Smooth muscle cell of the brain vasculature (primary cell): ENCODE measurements at regions not wholly inside any gene's neighbourhood (a gene's known extent, or its start where the extent isn't known, plus 50 kb on each side); places are given as distances from the start of the nearest gene placed in this dataset.
"Not testable (repeated sequence)": the region's sequence is repeated elsewhere in the genome, so short reads cannot be mapped to it uniquely, and the experiment has no call there.

Experiments used
- DNase-seq: peaks from one replicate; pipeline ENCODE4 v3.0.0-alpha.2; 2012; ENCODE audit warnings: low read depth, low spot score

GRCh38 chr9:129435988-129436717 is 184.7 kb downstream of the C9orf50 start:
- no peak for DNase-seq

GRCh38 chr9:129435291-129435690 is 185.6 kb downstream of the C9orf50 start:
- DNase-seq, result no peak

- DNase-seq, result no peak
Measured at GRCh38 chr9:129434187-129434586, 186.7 kb downstream of the C9orf50 start.

GRCh38 chr9:129432297-129433154 is 188.4 kb downstream of the C9orf50 start:
- no peak for DNase-seq

GRCh38 chr9:129430940-129431643 is 189.8 kb downstream of the C9orf50 start:
- DNase-seq, result no peak

- no peak for DNase-seq
Measured at GRCh38 chr9:129428864-129429577, 191.9 kb downstream of the C9orf50 start.

- no peak for DNase-seq
Measured at GRCh38 chr9:129427149-129427548, 193.8 kb downstream of the C9orf50 start.

- DNase-seq, result not testable (repeated sequence)
Measured at GRCh38 chr9:129423755-129424154, 197.1 kb downstream of the C9orf50 start.

- no peak for DNase-seq
Measured at GRCh38 chr9:129423216-129423615, 197.7 kb downstream of the C9orf50 start.

- no peak for DNase-seq
Measured at GRCh38 chr9:129422843-129423192, 198.1 kb downstream of the C9orf50 start.

GRCh38 chr9:129422032-129422842 is 198.7 kb downstream of the C9orf50 start:
- DNase-seq, result no peak

- DNase-seq, result no peak
Measured at GRCh38 chr9:129421371-129421770, 199.5 kb downstream of the C9orf50 start.

- no peak for DNase-seq
Measured at GRCh38 chr9:129420721-129421120, 200.2 kb downstream of the C9orf50 start.

GRCh38 chr9:129419382-129419899 is 201.5 kb downstream of the C9orf50 start:
- no peak for DNase-seq

- no peak for DNase-seq
Measured at GRCh38 chr9:129418451-129418850, 202.4 kb downstream of the C9orf50 start.

- no peak for DNase-seq
Measured at GRCh38 chr9:129416821-129417539, 203.9 kb downstream of the C9orf50 start.

- no peak for DNase-seq
Measured at GRCh38 chr9:129415942-129416651, 204.8 kb downstream of the C9orf50 start.

- DNase-seq, result no peak
Measured at GRCh38 chr9:129414993-129415941, 205.6 kb downstream of the C9orf50 start.
